Urothelium cell line (cell line): ENCODE measurements at regions not wholly inside any gene's neighbourhood (a gene's known extent, or its start where the extent isn't known, plus 50 kb on each side); places are given as distances from the start of the nearest gene placed in this dataset.
"Not testable (repeated sequence)": the region's sequence is repeated elsewhere in the genome, so short reads cannot be mapped to it uniquely, and the experiment has no call there.

Experiments
- DNase-seq: peaks from one replicate; pipeline ENCODE4 v3.0.0; 2011; ENCODE audit warnings: low spot score, mixed read lengths
- FAIRE-seq: peaks from 2 replicates; lab custom pipeline; 2011; peaks lifted over from hg19 to GRCh38; lab: Jason Lieb, UNC

- FAIRE-seq (no peak), DNase-seq (no peak)
Measured at GRCh38 chr9:119945686-119946085, 576.5 kb upstream of the BRINP1 start.

DNA sequence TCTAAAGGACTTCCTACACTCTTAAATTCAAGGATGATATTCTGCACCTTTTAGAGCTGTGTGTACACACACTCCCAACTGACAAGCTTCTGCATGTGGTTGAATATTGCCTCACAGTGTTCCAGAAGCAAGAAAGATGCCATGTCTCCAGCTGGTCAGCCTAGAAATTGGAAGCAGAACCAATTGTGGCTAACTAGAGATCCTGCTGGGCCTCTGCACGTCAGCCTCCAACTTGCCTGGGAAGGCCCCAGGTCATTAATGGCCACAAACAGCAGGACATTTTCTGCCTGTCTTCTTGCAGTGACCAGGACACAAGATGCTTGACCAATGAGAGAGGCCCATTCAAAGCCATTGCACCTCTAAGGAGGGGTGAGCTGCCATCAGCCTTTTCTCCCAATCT is 571.9 kb upstream of the BRINP1 start:
- FAIRE-seq (no peak), DNase-seq (no peak)

- no peak for DNase-seq
- no peak for FAIRE-seq
Measured at GRCh38 chr9:119938871-119939270, 569.6 kb upstream of the BRINP1 start.

- FAIRE-seq (no peak), DNase-seq (no peak)
Measured at GRCh38 chr9:119934497-119934896, 565.3 kb upstream of the BRINP1 start.

GRCh38 chr9:119933191-119933590 is 564.0 kb upstream of the BRINP1 start:
- FAIRE-seq (no peak), DNase-seq (no peak)

DNA sequence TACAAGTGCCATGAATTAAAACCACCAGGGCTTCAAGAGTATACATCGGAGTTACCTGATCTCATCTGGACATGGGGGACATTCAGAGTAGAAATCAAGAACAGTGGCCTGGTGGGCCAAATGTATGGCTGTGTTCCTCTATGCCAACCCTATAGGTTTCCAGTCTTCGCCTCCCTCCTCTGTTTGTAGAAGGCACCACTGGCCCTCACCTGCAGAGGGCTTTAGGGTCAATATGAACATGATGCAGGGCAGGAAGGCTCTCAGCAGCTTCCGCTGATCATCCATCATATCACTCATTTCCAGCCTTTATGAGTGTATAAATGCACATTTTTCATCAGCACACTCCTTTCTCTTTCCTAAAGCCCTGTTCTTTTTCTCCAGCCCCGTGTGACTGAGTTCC is 555.5 kb upstream of the BRINP1 start:
- DNase-seq = no peak
- FAIRE-seq = no peak

GRCh38 chr9:119917175-119917574 is 547.9 kb upstream of the BRINP1 start:
- no peak for DNase-seq
- FAIRE-seq = no peak

GRCh38 chr9:119907056-119907455 is 537.8 kb upstream of the BRINP1 start:
- DNase-seq (no peak), FAIRE-seq (no peak)

GRCh38 chr9:119905724-119906123 is 536.5 kb upstream of the BRINP1 start:
- no peak for DNase-seq

DNA sequence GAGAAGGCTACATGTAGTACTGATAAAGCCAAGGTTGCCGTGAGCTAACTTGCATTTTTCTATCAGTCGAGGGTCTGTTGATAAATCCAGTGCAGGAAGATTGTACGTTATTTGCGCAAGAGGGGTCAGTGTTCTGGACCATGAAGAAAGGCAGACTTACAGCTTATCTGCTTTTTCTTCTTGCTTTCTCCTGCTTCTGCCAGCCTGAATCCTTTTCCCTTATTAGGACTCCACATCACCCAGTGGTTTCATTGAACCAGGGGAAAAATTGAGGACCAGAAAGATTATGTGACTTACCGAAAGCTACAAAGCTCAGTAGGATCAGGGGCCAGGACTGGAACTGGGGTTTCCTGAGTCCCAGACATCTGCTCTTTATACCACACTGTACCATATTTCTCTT is 534.6 kb upstream of the BRINP1 start:
- no peak for FAIRE-seq
- no peak for DNase-seq

More at GRCh38 chr9:119905724-119906123, 536.5 kb upstream of the BRINP1 start:
- no peak for FAIRE-seq

DNA sequence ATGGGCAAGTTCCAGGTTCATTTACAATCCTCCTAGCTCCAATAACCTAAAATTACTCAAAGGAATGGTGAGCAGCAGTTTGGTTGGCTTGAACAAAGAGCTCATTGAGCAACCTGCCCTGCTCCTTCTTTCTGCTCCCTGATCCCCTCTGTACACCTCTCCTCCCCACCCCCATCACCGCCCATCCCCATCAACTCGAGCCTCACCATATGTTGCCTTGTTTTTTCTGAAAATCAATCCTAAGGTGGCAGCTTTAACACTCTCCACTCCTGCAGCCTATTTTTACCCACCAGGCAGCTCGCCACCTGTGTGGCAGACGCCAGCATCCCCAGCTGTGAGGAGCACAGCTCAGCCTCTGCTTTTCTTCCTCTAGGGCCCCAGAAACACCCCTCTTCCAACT is 533.4 kb upstream of the BRINP1 start:
- FAIRE-seq (no peak), DNase-seq (no peak)

DNA sequence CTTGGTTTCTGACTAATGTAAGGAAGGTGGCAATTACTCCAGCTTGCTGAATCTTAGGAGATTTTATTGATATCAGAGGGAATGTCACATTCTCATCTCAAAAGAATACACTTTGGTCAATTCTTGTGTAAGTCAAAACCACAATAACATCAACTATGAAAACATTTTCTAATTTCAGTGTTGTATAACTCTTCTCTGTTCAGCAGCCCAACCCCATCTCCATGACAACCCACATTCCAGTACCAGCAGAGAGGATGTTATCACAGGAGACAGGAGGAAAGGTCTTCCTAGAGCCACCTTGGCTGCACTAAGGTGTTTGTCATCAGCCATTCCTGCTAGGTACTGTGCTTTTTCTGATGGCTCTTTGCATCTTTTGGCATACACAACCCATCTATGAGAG is 529.1 kb upstream of the BRINP1 start:
- FAIRE-seq = no peak

DNA sequence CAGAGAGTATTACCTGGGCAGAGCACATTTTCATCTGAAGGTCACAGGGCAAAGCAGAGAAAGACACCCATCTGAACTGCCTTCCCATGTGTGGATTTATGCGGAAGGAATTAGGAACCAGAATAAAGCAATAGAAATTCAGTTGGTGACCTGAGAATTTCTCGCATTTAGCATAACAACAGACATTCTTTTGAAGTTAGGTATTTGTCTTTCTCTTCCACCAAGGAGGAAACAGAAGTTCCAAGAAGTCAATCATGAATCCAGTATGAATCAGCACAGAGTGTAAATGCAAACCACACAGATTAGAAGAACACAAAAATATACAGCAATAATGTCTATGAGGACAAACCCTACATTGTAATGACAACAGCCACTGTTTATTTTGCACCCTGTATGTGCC is 515.2 kb upstream of the BRINP1 start:
- no peak for FAIRE-seq
- DNase-seq = no peak

More for the DNA sequence above, 529.1 kb upstream of the BRINP1 start:
- no peak for DNase-seq

GRCh38 chr9:119881898-119882297 is 512.7 kb upstream of the BRINP1 start:
- DNase-seq (no peak), FAIRE-seq (no peak)

DNA sequence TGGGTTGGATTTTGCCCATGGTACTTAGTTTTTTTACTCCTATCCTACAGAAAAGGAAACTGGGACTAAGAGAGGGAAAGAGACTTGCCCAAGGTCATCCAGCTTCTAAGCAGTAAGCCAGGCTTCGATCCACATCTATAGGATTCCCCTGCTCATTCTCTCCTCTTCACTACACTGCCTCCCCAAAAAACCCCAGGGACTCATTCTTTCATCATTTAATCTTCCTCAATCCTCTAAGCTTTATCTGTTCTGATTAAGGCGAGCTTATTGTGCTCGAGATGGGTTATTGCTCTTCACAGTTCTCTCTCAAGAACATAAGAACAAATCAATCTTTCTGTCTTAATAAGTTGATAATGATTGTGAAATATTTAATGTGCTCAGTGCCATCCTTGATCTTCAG is 511.1 kb upstream of the BRINP1 start:
- DNase-seq (no peak), FAIRE-seq (no peak)

DNA sequence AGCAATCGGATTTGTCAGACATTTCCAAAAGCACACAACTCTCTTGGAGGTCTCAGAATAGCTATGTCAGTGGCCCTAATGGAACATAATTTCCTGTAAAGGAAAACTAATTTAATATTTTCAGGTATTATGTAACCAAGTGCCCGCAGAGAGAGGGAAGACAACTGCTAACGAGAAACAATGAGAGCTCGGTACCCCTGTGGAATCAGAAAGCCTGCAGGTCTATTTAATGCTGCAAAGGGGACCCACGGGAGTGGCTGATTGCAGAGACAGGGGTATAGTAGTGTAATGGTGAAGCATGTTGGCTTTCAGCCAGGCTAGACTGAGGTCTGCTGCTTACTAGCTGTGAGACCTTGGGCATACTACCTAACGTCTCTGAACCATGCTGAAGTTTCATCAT is 508.1 kb upstream of the BRINP1 start:
- FAIRE-seq (no peak), DNase-seq (no peak)

GRCh38 chr9:119873877-119874276 is 504.6 kb upstream of the BRINP1 start:
- DNase-seq (no peak), FAIRE-seq (no peak)

- not testable (repeated sequence) for FAIRE-seq, DNase-seq
Measured at GRCh38 chr9:119870251-119870650, 501.0 kb upstream of the BRINP1 start.

DNA sequence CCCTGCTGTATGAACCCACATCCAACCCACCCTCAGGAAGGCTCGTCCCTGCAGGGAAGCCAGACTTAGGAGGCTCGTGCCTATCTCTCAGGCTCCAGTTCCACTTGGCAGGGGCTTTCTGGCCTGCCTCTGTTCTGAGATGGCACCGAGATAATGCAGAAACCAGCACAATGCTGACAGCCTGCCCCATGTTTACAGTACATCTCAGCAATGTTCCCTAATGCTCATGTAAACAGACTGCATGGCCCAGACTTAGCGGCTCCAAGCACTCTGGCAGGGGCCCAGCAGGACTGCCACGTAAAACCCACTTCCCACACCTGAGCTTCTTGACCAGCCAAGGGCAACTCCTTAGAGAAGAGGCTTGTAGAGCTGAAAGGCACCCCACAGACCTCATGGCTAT is 499.5 kb upstream of the BRINP1 start:
- DNase-seq (no peak), FAIRE-seq (no peak)

- FAIRE-seq (no peak), DNase-seq (no peak)
Measured at GRCh38 chr9:119861842-119862241, 492.6 kb upstream of the BRINP1 start.

GRCh38 chr9:119859128-119859527 is 489.9 kb upstream of the BRINP1 start:
- DNase-seq = no peak

GRCh38 chr9:119853126-119853525 is 483.9 kb upstream of the BRINP1 start:
- DNase-seq = no peak
- FAIRE-seq = no peak

More at GRCh38 chr9:119859128-119859527, 489.9 kb upstream of the BRINP1 start:
- no peak for FAIRE-seq

DNA sequence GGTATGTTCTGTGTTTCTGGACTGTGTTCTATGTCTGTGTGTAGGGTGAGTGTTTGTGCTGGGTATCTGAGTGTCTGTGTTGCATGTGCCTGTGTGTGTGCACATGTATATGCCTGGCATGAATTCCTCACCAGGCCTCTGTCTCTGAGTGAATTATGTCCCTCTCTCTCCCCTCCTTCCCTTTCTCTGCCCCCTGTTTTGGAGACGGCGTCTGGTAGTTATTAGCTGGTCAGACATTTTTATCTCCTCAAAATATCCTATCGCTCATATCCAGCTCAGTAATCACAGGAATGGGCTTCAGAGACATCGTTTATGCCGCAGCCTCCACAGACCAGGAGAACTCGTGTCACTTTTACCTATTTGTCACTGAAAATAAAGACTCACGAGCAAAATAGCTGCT is 483.2 kb upstream of the BRINP1 start:
- no peak for FAIRE-seq
- no peak for DNase-seq

DNA sequence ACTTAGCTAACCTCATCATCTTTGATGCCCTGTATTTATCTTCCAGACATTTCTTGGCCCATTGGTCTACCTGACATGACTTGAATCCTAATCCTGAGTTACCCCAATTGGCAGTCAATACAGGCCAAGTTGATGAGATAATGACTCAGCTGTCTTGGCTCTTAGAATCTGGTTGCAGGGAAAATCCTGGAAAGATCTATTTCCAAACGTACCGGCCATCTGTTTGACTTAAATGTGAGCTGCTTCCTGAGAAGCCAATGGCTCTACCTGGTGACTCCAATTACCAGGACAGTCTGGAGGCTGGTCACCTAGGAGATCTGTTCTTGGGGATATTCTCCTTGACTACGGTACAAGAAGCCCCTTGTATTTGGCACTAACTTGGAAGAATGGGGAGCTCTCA is 475.2 kb upstream of the BRINP1 start:
- FAIRE-seq (no peak), DNase-seq (no peak)
